Fibroblast of the aortic adventitia (primary cell): ENCODE measurements at regions not wholly inside any gene's neighbourhood (a gene's known extent, or its start where the extent isn't known, plus 50 kb on each side); places are given as distances from the start of the nearest gene placed in this dataset.

ENCODE experiments used
- DNase-seq: peaks from one replicate; pipeline ENCODE4 v3.0.0-alpha.2; 2010; ENCODE audit warnings: low read depth
- H3K4me3 ChIP-seq: 2 replicates; pipeline ENCODE4 v1.5.1; 2011; ENCODE audit warnings: low read depth, mild to moderate bottlenecking, control low read depth, low read length, moderate library complexity
- CTCF ChIP-seq: IDR thresholded peaks from 2 replicates; pipeline ENCODE4 v1.5.1; 2011; ENCODE audit warnings: mild to moderate bottlenecking, low read length, control low read depth, inconsistent platforms; ENCODE audit not compliant: insufficient read depth

GRCh38 chr13:63048653-63049052 is 1633.0 kb upstream of the PCDH20 start:
- no peak overlapping the region for H3K4me3 ChIP-seq
- no peak for TF ChIP-seq CTCF
- DNase-seq: no peak

- no peak for TF ChIP-seq CTCF
- no peak for DNase-seq
- no peak overlapping the region for H3K4me3 ChIP-seq
These were observed 1629.1 kb upstream of the PCDH20 start for GRCh38 chr13:63044589-63045313.

GRCh38 chr13:63042686-63043085 is 1627.0 kb upstream of the PCDH20 start:
- no peak overlapping the region for H3K4me3 ChIP-seq
- TF ChIP-seq CTCF: no peak
- no peak for DNase-seq

- DNase-seq: peak; percentile 4
- no peak for TF ChIP-seq CTCF
- no peak overlapping the region for H3K4me3 ChIP-seq
These were observed 1626.2 kb upstream of the PCDH20 start for GRCh38 chr13:63041640-63042414.

GRCh38 chr13:63026285-63026797 is 1610.7 kb upstream of the PCDH20 start:
- DNase-seq: no peak
- H3K4me3 ChIP-seq: no peak overlapping the region
- no peak for TF ChIP-seq CTCF

- no peak for DNase-seq
- no peak for TF ChIP-seq CTCF
- no peak overlapping the region for H3K4me3 ChIP-seq
These were observed 1610.1 kb upstream of the PCDH20 start for GRCh38 chr13:63025741-63026140.
